K562 (cell line): ENCODE measurements at regions not wholly inside any gene's neighbourhood (a gene's known extent, or its start where the extent isn't known, plus 50 kb on each side); places are given as distances from the start of the nearest gene placed in this dataset.

Experiments used
- ATAC-seq: fragments of 200-7000 bp; cut with Tn5 transposase; 3 replicates; pipeline ENCODE4 v1.9.1; 2020; ENCODE audit warnings: moderate library complexity
- BruUV-seq: library from RNA; stranded (reverse); fragments of 400-500 nt; replicated peaks from 2 replicates; lab custom pipeline; 2021; lab: Mats Ljungman, UMichigan
- CTCF ChIA-PET: fragments of 300-600 bp; formaldehyde crosslinking; extraction: SDS; loops from one replicate; lab custom pipeline; 2021; ENCODE audit warnings: low intra/inter-chr PET ratio; lab: Yijun Ruan, JAX
- POLR2A ChIA-PET: fragments of 300-600, 350-650 bp; sonication (Branson Sonifier 250); formaldehyde crosslinking; extraction: SDS; loops from one replicate; lab custom pipeline; 2021; ENCODE audit warnings: antibody characterized with exemption, inconsistent platforms; lab: Yijun Ruan, JAX
- DNase-seq, 4 experiments: peaks; one replicate each; pipeline versions ENCODE4 v3.0.0 to v3.0.0-alpha.2; 2011 to 2018; ENCODE audit warnings: low spot score in 3 of 4, mixed read lengths in 3 of 4; ENCODE audit errors: extremely low read depth in 1 of 4
- FAIRE-seq: peaks from 2 replicates; lab custom pipeline; 2011; peaks lifted over from hg19 to GRCh38; lab: Jason Lieb, UNC
- H2AFZ ChIP-seq: 2 replicates; pipeline ENCODE4 v1.6.0; 2011; ENCODE audit warnings: low read depth, low read length, control low read depth, inconsistent platforms
- H3K27ac ChIP-seq: fragments of 200-600 bp; 3 replicates; pipeline ENCODE4 v1.8.0; 2011; ENCODE audit warnings: low read depth, mild to moderate bottlenecking, control low read depth, inconsistent platforms, low read length, moderate library complexity, mixed read lengths; ENCODE audit errors: extremely low read depth
- H3K27me3 ChIP-seq, 2 experiments: fragments of 300-600 bp in 1 of 2; 2 replicates in 1 of 2; 3 replicates in 1 of 2; pipeline versions ENCODE4 v1.6.0 to v1.8.0; 2011; ENCODE audit warnings: inconsistent platforms in 2 of 2, low read length in 2 of 2, mild to moderate bottlenecking in 1 of 2, mixed read lengths in 1 of 2, moderate library complexity in 1 of 2; ENCODE audit not compliant: control insufficient read depth in 2 of 2, insufficient read depth in 2 of 2
- H3K36me3 ChIP-seq: fragments of 300-600 bp; 3 replicates; pipeline ENCODE4 v1.8.0; 2011; ENCODE audit warnings: mild to moderate bottlenecking, low read length, inconsistent platforms; ENCODE audit not compliant: control insufficient read depth, insufficient read depth
- H3K4me1 ChIP-seq, 2 experiments: fragments of 200-600 bp in 1 of 2; replicated peaks in 1 of 2; 2 replicates in 1 of 2; 3 replicates in 1 of 2; pipeline versions ENCODE4 v1.5.1 to v1.8.0; 2011; ENCODE audit warnings: inconsistent platforms in 2 of 2, low read length in 2 of 2, mild to moderate bottlenecking in 1 of 2, mixed read lengths in 1 of 2, moderate library complexity in 1 of 2; ENCODE audit not compliant: control insufficient read depth in 2 of 2, insufficient read depth in 2 of 2
- H3K4me2 ChIP-seq: 2 replicates; pipeline ENCODE4 v1.6.1; 2011; ENCODE audit warnings: low read length, control low read depth, inconsistent platforms, mixed read lengths; ENCODE audit not compliant: insufficient read depth
- H3K4me3 ChIP-seq: fragments of 200-600 bp; sonication (generic), shearing (Covaris generic); 2 replicates; pipeline ENCODE4 v1.5.1; 2016; ENCODE audit warnings: control low read depth, inconsistent platforms
- H3K79me2 ChIP-seq: fragments of 200-600 bp; 3 replicates; pipeline ENCODE4 v1.8.0; 2011; ENCODE audit warnings: low read length, inconsistent platforms; ENCODE audit not compliant: control insufficient read depth, insufficient read depth
- H3K9ac ChIP-seq, 2 experiments: 2 replicates each; pipeline versions ENCODE4 v1.6.0 to v1.6.1; 2011; ENCODE audit warnings: low read depth in 2 of 2, low read length in 2 of 2, control low read depth in 1 of 2, inconsistent platforms in 1 of 2, mild to moderate bottlenecking in 1 of 2, mixed read lengths in 1 of 2; ENCODE audit not compliant: insufficient read depth in 1 of 2
- H3K9me1 ChIP-seq: one replicate; pipeline ENCODE4 v1.6.0; 2011; ENCODE audit warnings: inconsistent platforms, mild to moderate bottlenecking, low read length, moderate library complexity; ENCODE audit not compliant: control insufficient read depth, insufficient read depth
- H3K9me3 ChIP-seq: replicated peaks from 2 replicates; pipeline ENCODE4 v1.5.1; 2011; ENCODE audit warnings: low read depth, low read length, inconsistent platforms; ENCODE audit not compliant: control insufficient read depth, insufficient read depth
- H4K20me1 ChIP-seq: replicated peaks from 2 replicates; pipeline ENCODE4 v1.6.1; 2011; ENCODE audit warnings: low read length, inconsistent platforms, mixed read lengths; ENCODE audit not compliant: control insufficient read depth, insufficient read depth
- ILK ChIP-seq: fragments of 450-650 bp; IDR thresholded peaks from 2 replicates; pipeline ENCODE4 v1.6.1; 2016; ENCODE audit warnings: missing genetic modification characterization, low read depth, mild to moderate bottlenecking, missing compliant biosample characterization, moderate library complexity, borderline replicate concordance
- MCM7 ChIP-seq, 2 experiments: fragments of 450-650 bp; IDR thresholded peaks; 2 replicates each; pipeline ENCODE4 v1.6.1; 2016 to 2018
- MYNN ChIP-seq, 2 experiments: sonication (generic); formaldehyde crosslinking in 1 of 2; IDR thresholded peaks; 2 replicates each; pipeline versions ENCODE4 v1.5.0 to v1.6.1; 2016 to 2020; ENCODE audit warnings: antibody characterized with exemption in 1 of 2, missing genetic modification reagents in 1 of 2
- SMAD1 ChIP-seq: fragments of 150-350 bp; IDR thresholded peaks from 2 replicates; pipeline ENCODE4 v1.6.1; 2014; ENCODE audit warnings: low read length, low read depth; ENCODE audit not compliant: partially characterized antibody
- VEZF1 ChIP-seq: fragments of 200-800 bp; sonication (Bioruptor generic); IDR thresholded peaks from 2 replicates; pipeline ENCODE4 v1.6.1; 2017; ENCODE audit warnings: missing genetic modification characterization, missing compliant biosample characterization
- WGBS: fragments of 100-300 bp; shearing (Covaris generic); methylation state at CpG from one replicate; pipeline ENCODE4 v1.1.6; 2016; ENCODE audit warnings: low coverage, mixed read lengths; ENCODE audit not compliant: insufficient coverage; ENCODE audit errors: missing lambda C conversion rate; 5-methylcytosine and 5-hydroxymethylcytosine counted together
- in situ Hi-C: fragments of 300-500 bp; cut with MboI; formaldehyde crosslinking; loops from 4 replicates; pipeline ENCODE4 v1.15.0; 2018; ENCODE audit warnings: inconsistent platforms, mixed read lengths
- intact Hi-C: fragments of 100-400 bp; cut with micrococcal nuclease; formaldehyde crosslinking; loops from 2 replicates; pipeline ENCODE4 v1.14.2; 2022
- TF ChIP-seq, protein P1 (sequence below): fragments of 450-650 bp; IDR thresholded peaks from one replicate; pipeline ENCODE4 v1.6.1; 2018; ENCODE audit warnings: mild to moderate bottlenecking, moderate library complexity; ENCODE audit not compliant: partially characterized antibody

DNA sequence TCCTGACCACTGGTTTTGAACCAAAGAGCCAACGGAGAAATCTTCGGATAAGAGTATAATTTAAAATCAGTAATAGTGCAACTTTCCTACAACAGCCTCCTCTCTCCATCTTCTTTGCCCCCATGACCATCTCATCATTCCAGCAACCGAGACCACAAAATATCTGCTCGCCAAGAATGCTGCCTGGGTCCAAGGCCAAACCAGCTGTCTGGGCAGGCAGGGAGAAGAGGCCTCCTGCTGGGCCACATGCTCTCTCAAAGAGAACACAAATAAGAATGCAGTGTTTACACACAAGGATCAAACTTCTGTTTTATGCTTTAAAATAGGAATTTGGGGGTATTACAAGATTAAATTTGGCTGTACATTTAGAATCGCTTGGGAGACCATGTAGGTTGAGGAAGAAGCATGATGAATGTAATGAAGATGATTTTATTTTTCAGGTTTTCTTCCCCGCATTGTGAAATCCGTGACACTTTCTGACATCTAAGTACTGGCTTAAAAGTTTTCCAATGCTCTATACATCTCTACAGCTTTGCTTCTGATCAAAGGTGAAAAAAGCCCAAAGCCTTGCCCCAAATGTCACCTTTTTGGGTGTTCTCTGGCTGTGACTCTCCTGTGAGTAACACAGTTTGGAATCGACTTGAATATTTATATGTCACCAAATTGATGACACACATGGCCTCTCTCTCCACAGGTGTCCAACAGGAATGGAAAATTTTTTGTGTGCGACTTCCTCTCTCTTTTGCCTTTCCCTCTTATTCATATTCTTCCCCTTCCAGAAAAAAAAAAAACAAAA is 79.4 kb upstream of the PROKR2 start:
- Histone ChIP-seq H3K79me2 (no peaks in the 10 kb centered on the region), H3K36me3 (no peaks in the 10 kb centered on the region), H3K27me3 (no peaks in the 10 kb centered on the region), H3K9ac (no peak overlapping the region), H3K9me3 (no peaks in the 10 kb centered on the region), H3K4me1 (no peaks in the 10 kb centered on the region), H3K4me3 (no peak overlapping the region), H3K4me2 (no peak overlapping the region), H2AFZ (no peak overlapping the region), H4K20me1 (no peaks in the 10 kb centered on the region), H3K9me1 (no peaks in the 10 kb centered on the region), H3K27ac (no peak overlapping the region)
- no peak for FAIRE-seq
- intact Hi-C loops, result no loop called here
- no peak for ATAC-seq
- WGBS, result 0% methylated on average over 8 of the region's 9 CpGs
- BruUV-seq, result no TSS peak
- in situ Hi-C loops, result no loop called here
- POLR2A ChIA-PET, result no interaction called here
- no peak for DNase-seq
- TF ChIP-seq VEZF1 (CRISPR knock-in tag), result no peak
- TF ChIP-seq MCM7 (IDR thresholded peaks at IDR 0.05), result no peak
- no peak for TF ChIP-seq ILK (tag)
- no peak for TF ChIP-seq MYNN (IDR thresholded peaks at IDR 0.05)
- no peak for TF ChIP-seq MYNN (CRISPR knock-in tag; IDR thresholded peaks at IDR 0.05)
- TF ChIP-seq SMAD1, result no peak
- TF ChIP-seq, protein P1, sequence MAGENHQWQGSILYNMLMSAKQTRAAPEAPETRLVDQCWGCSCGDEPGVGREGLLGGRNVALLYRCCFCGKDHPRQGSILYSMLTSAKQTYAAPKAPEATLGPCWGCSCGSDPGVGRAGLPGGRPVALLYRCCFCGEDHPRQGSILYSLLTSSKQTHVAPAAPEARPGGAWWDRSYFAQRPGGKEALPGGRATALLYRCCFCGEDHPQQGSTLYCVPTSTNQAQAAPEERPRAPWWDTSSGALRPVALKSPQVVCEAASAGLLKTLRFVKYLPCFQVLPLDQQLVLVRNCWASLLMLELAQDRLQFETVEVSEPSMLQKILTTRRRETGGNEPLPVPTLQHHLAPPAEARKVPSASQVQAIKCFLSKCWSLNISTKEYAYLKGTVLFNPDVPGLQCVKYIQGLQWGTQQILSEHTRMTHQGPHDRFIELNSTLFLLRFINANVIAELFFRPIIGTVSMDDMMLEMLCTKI, result no peak
- TF ChIP-seq, all 486 proteins: peak for 0
- CTCF ChIA-PET, result no interaction called here
